ENCODE measurements at regions not wholly inside any gene's neighbourhood (a gene's known extent, or its start where the extent isn't known, plus 50 kb on each side); places are given as distances from the start of the nearest gene placed in this dataset.

GRCh38 chr6:130529569-130530149, 163.8 kb downstream of the TMEM200A start:
- DNase-seq, result no peak
- no peaks in the 10 kb centered on the region for H3K9me3 ChIP-seq
- no peaks in the 10 kb centered on the region for H3K36me3 ChIP-seq
- no peak overlapping the region for H3K27ac ChIP-seq
- no peaks in the 10 kb centered on the region for H3K4me1 ChIP-seq
- no peaks in the 10 kb centered on the region for H3K27me3 ChIP-seq
- no peak overlapping the region for H3K4me3 ChIP-seq
- TF ChIP-seq POLR2A (IDR thresholded peaks at IDR 0.05) (no peak), CTCF (IDR thresholded peaks at IDR 0.05) (no peak)

GRCh38 chr6:130534627-130535026, 168.8 kb downstream of the TMEM200A start:
- Histone ChIP-seq H3K4me1 (no peaks in the 10 kb centered on the region), H3K27ac (no peak overlapping the region), H3K27me3 (no peaks in the 10 kb centered on the region), H3K4me3 (no peak overlapping the region), H3K36me3 (no peaks in the 10 kb centered on the region), H3K9me3 (no peaks in the 10 kb centered on the region)
- no peak for TF ChIP-seq CTCF (IDR thresholded peaks at IDR 0.05)
- no peak for TF ChIP-seq POLR2A (IDR thresholded peaks at IDR 0.05)
- no peak for DNase-seq

- H3K4me1 ChIP-seq, result no peaks in the 10 kb centered on the region
- DNase-seq, result no peak
- TF ChIP-seq CTCF (IDR thresholded peaks at IDR 0.05) (no peak), POLR2A (IDR thresholded peaks at IDR 0.05) (no peak)
- no peak overlapping the region for H3K4me3 ChIP-seq
- H3K36me3 ChIP-seq, result no peaks in the 10 kb centered on the region
- no peak overlapping the region for H3K27ac ChIP-seq
- no peaks in the 10 kb centered on the region for H3K27me3 ChIP-seq
- no peaks in the 10 kb centered on the region for H3K9me3 ChIP-seq
Measured at GRCh38 chr6:130535242-130535641, 169.4 kb downstream of the TMEM200A start.

- Histone ChIP-seq H3K9me3 (no peaks in the 10 kb centered on the region), H3K36me3 (no peaks in the 10 kb centered on the region), H3K27me3 (no peaks in the 10 kb centered on the region), H3K4me1 (no peaks in the 10 kb centered on the region), H3K27ac (no peak overlapping the region), H3K4me3 (no peak overlapping the region)
- DNase-seq, result no peak
- TF ChIP-seq POLR2A (IDR thresholded peaks at IDR 0.05) (no peak), CTCF (IDR thresholded peaks at IDR 0.05) (no peak)
Measured at GRCh38 chr6:130537447-130537846, 171.6 kb downstream of the TMEM200A start.

GRCh38 chr6:130547723-130548122, 181.9 kb downstream of the TMEM200A start:
- TF ChIP-seq POLR2A (IDR thresholded peaks at IDR 0.05) (no peak), CTCF (IDR thresholded peaks at IDR 0.05) (no peak)
- Histone ChIP-seq H3K4me1 (no peaks in the 10 kb centered on the region), H3K4me3 (no peak overlapping the region), H3K27ac (no peak overlapping the region), H3K36me3 (no peaks in the 10 kb centered on the region), H3K9me3 (no peaks in the 10 kb centered on the region), H3K27me3 (no peaks in the 10 kb centered on the region)
- DNase-seq, result no peak
